ENCODE measurements at regions not wholly inside any gene's neighbourhood (a gene's known extent, or its start where the extent isn't known, plus 50 kb on each side); places are given as distances from the start of the nearest gene placed in this dataset.

GRCh38 chr1:220997791-220998190 lies 118.5 kb downstream of the HLX start:
- H3K9me3 ChIP-seq: no peaks in the 10 kb centered on the region
- H3K4me3 ChIP-seq: no peak overlapping the region
- H3K27me3 ChIP-seq: no peaks in the 10 kb centered on the region
- H3K36me3 ChIP-seq: no peaks in the 10 kb centered on the region
- no peak overlapping the region for H3K27ac ChIP-seq
- H3K4me1 ChIP-seq: no peaks in the 10 kb centered on the region
- TF ChIP-seq POLR2A (IDR thresholded peaks at IDR 0.05): no peak
- TF ChIP-seq, protein P1, sequence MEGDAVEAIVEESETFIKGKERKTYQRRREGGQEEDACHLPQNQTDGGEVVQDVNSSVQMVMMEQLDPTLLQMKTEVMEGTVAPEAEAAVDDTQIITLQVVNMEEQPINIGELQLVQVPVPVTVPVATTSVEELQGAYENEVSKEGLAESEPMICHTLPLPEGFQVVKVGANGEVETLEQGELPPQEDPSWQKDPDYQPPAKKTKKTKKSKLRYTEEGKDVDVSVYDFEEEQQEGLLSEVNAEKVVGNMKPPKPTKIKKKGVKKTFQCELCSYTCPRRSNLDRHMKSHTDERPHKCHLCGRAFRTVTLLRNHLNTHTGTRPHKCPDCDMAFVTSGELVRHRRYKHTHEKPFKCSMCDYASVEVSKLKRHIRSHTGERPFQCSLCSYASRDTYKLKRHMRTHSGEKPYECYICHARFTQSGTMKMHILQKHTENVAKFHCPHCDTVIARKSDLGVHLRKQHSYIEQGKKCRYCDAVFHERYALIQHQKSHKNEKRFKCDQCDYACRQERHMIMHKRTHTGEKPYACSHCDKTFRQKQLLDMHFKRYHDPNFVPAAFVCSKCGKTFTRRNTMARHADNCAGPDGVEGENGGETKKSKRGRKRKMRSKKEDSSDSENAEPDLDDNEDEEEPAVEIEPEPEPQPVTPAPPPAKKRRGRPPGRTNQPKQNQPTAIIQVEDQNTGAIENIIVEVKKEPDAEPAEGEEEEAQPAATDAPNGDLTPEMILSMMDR (IDR thresholded peaks at IDR 0.05): no peak
- no peak for DNase-seq

DNA sequence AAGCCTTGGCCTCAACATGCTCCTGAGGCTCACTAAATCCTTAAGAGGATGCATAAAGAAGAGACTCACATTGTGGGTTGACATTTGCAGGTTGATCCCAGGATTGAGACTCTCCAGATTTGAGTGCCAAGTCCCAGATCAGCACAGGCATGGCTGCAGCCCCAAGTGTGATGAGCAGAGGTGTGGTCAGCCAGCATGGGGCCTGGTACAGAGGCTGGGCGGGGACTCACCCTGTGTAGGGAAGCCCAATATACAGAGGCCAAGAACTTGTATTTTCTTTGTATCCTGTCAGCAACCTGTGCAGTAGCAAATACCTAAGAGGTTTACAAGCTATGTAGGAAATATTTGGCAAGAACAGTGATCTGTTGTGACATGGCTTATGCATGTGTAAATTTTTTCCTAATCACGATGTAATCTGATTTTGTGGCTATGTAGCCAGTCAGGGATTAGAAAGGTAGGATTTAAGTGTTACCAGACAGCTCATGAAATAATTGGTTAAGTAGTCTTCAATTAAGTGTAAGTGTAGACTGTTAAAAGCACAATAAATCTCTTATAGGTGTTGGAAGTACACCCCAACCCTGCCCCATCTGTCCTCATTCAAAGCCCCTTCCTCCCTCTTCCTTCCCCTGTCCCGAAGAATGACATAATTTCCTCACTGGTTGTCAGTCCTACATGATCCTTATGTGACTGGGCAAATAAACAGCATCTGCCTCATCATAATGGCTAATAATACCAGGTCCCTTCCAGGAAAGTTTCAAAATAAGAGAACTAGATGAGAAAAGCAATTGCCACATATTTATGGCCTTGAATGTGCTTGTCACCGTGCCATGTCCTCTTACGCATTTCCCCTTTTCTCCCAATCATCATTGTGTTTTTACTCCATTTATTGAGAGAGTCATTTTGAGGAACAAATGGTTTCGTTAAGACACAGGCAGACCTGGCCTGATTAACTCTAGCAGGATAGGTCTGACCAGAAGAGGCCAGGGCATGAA lies 120.9 kb downstream of the HLX start:
- H3K4me3 ChIP-seq: no peak overlapping the region
- no peaks in the 10 kb centered on the region for H3K4me1 ChIP-seq
- no peak overlapping the region for H3K27ac ChIP-seq
- H3K27me3 ChIP-seq: no peaks in the 10 kb centered on the region
- H3K36me3 ChIP-seq: no peaks in the 10 kb centered on the region
- no peaks in the 10 kb centered on the region for H3K9me3 ChIP-seq
- TF ChIP-seq, protein P1 (IDR thresholded peaks at IDR 0.05): no peak
- TF ChIP-seq POLR2A (IDR thresholded peaks at IDR 0.05): no peak
- peak in 1 of 3 donors; percentile 47 for DNase-seq

DNA sequence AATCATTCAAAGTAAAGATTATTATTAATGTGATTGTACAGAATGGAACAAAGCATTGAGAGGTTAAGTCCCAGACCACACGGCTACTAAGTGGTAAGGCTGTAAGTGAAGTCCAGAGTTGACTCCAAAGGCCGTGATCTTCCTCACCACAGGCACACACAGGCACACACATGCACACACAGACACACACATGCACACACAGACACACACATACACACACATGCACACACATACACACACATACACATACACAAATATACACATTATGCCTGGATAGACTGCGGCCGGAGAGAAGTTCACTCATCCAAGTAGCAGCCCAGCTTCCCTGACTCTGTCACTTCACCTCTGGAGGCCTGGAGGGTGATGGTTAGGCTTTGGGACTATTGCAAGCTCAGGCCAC lies 121.9 kb downstream of the HLX start:
- no peak for DNase-seq
- Histone ChIP-seq H3K9me3 (no peaks in the 10 kb centered on the region), H3K36me3 (no peaks in the 10 kb centered on the region), H3K27ac (no peak overlapping the region), H3K4me1 (no peaks in the 10 kb centered on the region), H3K27me3 (no peaks in the 10 kb centered on the region), H3K4me3 (no peak overlapping the region)
- TF ChIP-seq, protein P1 (IDR thresholded peaks at IDR 0.05): no peak
- no peak for TF ChIP-seq POLR2A (IDR thresholded peaks at IDR 0.05)

DNA sequence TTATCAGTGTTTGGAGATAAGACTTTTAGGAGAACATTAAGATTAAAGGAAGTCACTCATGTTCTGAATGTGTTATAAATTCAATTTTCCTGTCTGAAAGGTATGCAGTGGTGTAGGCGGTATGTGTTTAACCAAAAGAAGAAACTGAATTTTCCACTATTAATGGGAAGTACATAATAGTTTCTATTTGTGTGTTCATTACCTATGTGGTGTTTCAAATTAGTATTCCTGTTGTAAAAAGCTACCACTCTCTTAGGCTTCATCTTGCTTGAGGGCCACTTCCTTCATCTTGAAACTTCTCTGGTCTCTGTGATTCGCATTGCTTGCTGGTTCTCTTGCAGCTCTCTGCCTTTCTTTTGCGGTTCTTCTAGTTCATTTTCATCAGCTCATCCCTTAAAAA lies 123.4 kb downstream of the HLX start:
- Histone ChIP-seq H3K4me3 (no peak overlapping the region), H3K9me3 (no peaks in the 10 kb centered on the region), H3K36me3 (no peaks in the 10 kb centered on the region), H3K4me1 (no peaks in the 10 kb centered on the region), H3K27ac (no peak overlapping the region), H3K27me3 (no peaks in the 10 kb centered on the region)
- DNase-seq: no peak
- TF ChIP-seq POLR2A (IDR thresholded peaks at IDR 0.05): no peak
- TF ChIP-seq, protein P1 (IDR thresholded peaks at IDR 0.05): no peak

DNA sequence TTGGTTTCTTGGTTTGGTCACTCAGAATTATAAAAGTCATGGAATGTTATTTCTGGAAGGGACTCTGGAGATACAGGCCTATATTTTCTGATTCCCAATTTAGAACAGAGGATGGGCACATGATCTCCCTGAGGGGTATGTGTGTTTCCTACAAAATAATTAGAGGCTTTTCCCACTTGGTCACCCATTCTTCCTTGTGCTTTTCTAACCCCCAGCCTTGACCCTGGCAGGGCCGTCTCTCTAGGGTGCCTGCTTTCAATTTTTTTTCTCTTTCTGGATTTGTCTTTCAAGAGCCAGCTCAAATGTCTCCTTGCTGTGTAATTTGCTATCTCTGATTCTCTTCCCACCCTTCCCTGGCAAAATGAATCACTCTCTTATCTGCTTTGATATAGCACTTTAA lies 131.9 kb downstream of the HLX start:
- H3K9me3 ChIP-seq: no peaks in the 10 kb centered on the region
- H3K4me1 ChIP-seq: no peaks in the 10 kb centered on the region
- no peaks in the 10 kb centered on the region for H3K36me3 ChIP-seq
- H3K27ac ChIP-seq: no peak overlapping the region
- TF ChIP-seq POLR2A (IDR thresholded peaks at IDR 0.05): no peak
- TF ChIP-seq, protein P1 (IDR thresholded peaks at IDR 0.05): no peak
- no peak for DNase-seq
- H3K4me3 ChIP-seq: no peak overlapping the region
- H3K27me3 ChIP-seq: no peaks in the 10 kb centered on the region

Data from Peyer's patch (tissue), 4 donors.